ENCODE measurements at regions not wholly inside any gene's neighbourhood (a gene's known extent, or its start where the extent isn't known, plus 50 kb on each side); places are given as distances from the start of the nearest gene placed in this dataset.

- no peak for DNase-seq
Measured at GRCh38 chr11:11038782-11039181, 180.9 kb upstream of the ZBED5 start.

- DNase-seq, result no peak
Measured at GRCh38 chr11:11038352-11038751, 180.5 kb upstream of the ZBED5 start.

GRCh38 chr11:11036848-11037732 lies 179.2 kb upstream of the ZBED5 start:
- peak; percentile 4 to 49 for DNase-seq

GRCh38 chr11:11036185-11036847 lies 178.5 kb upstream of the ZBED5 start:
- no peak for DNase-seq

GRCh38 chr11:11035331-11035730 lies 177.5 kb upstream of the ZBED5 start:
- no peak for DNase-seq

- DNase-seq, result no peak
Measured at GRCh38 chr11:11034476-11034875, 176.6 kb upstream of the ZBED5 start.

GRCh38 chr11:11032066-11032465 lies 174.2 kb upstream of the ZBED5 start:
- no peak for DNase-seq

- no peak for DNase-seq
Measured at GRCh38 chr11:11029027-11029426, 171.2 kb upstream of the ZBED5 start.

GRCh38 chr11:11028017-11028692 lies 170.3 kb upstream of the ZBED5 start:
- DNase-seq, result no peak

- DNase-seq, result no peak
Measured at GRCh38 chr11:11027288-11027687, 169.4 kb upstream of the ZBED5 start.

- no peak for DNase-seq
Measured at GRCh38 chr11:11025087-11025486, 167.2 kb upstream of the ZBED5 start.

- DNase-seq, result no peak
Measured at GRCh38 chr11:11022125-11022730, 164.4 kb upstream of the ZBED5 start.

GRCh38 chr11:11021563-11021962 lies 163.7 kb upstream of the ZBED5 start:
- DNase-seq, result no peak

- DNase-seq, result no peak
Measured at GRCh38 chr11:11020747-11021149, 162.9 kb upstream of the ZBED5 start.

GRCh38 chr11:11020219-11020726 lies 162.4 kb upstream of the ZBED5 start:
- no peak for DNase-seq

GRCh38 chr11:11016943-11017342 lies 159.1 kb upstream of the ZBED5 start:
- no peak for DNase-seq

- no peak for DNase-seq
Measured at GRCh38 chr11:11016068-11016467, 158.2 kb upstream of the ZBED5 start.

- DNase-seq, result no peak
Measured at GRCh38 chr11:11011617-11012016, 153.8 kb upstream of the ZBED5 start.

GRCh38 chr11:11010624-11011127 lies 152.8 kb upstream of the ZBED5 start:
- DNase-seq, result no peak

- no peak for DNase-seq
Measured at GRCh38 chr11:11009179-11009578, 151.3 kb upstream of the ZBED5 start.

- no peak for DNase-seq
Measured at GRCh38 chr11:11004069-11004468, 146.2 kb upstream of the ZBED5 start.

GRCh38 chr11:11003226-11003625 lies 145.4 kb upstream of the ZBED5 start:
- no peak for DNase-seq
